DND-41 (cell line): ENCODE measurements at regions not wholly inside any gene's neighbourhood (a gene's known extent, or its start where the extent isn't known, plus 50 kb on each side); places are given as distances from the start of the nearest gene placed in this dataset.

ENCODE experiments used
- CTCF ChIP-seq: IDR thresholded peaks from 2 replicates; pipeline ENCODE4 v1.5.1; 2012; ENCODE audit warnings: borderline replicate concordance, low read length, moderate library complexity, mild to moderate bottlenecking; ENCODE audit not compliant: poor library complexity, severe bottlenecking; ENCODE audit errors: extremely low read depth
- EZH2 ChIP-seq: IDR thresholded peaks from 3 replicates; pipeline ENCODE4 v1.6.1; 2012; ENCODE audit warnings: borderline replicate concordance, low read depth, mild to moderate bottlenecking, moderate library complexity, low read length, inconsistent platforms; ENCODE audit not compliant: severe bottlenecking

GRCh38 chr18:45197526-45197970, 417.7 kb upstream of the SLC14A2 start:
- TF ChIP-seq CTCF (no peak), EZH2 (no peak)
